H1 (cell line): ENCODE measurements at regions not wholly inside any gene's neighbourhood (a gene's known extent, or its start where the extent isn't known, plus 50 kb on each side); places are given as distances from the start of the nearest gene placed in this dataset.

Experiments
- CTCF ChIA-PET: fragments of 300-600 bp; sonication (Branson Sonifier 250); formaldehyde crosslinking; loops from one replicate; lab custom pipeline; 2021; ENCODE audit not compliant: partially characterized antibody; lab: Charles Lee
- POLR2A ChIA-PET: fragments of 300-600 bp; sonication (Branson Sonifier 250); formaldehyde crosslinking; loops from one replicate; lab custom pipeline; 2021; ENCODE audit warnings: inconsistent platforms; ENCODE audit not compliant: partially characterized antibody; lab: Charles Lee
- DNase-seq, 2 experiments: peaks; one replicate each; pipeline versions ENCODE4 v3.0.0 to v3.0.0-alpha.2; 2010 to 2022; ENCODE audit warnings: low spot score in 2 of 2, low read depth in 1 of 2, mixed read lengths in 1 of 2
- FAIRE-seq: peaks from 2 replicates; lab custom pipeline; 2011; peaks lifted over from hg19 to GRCh38; lab: Jason Lieb, UNC
- H2AFZ ChIP-seq: 2 replicates; pipeline ENCODE4 v1.8.1; 2012; ENCODE audit warnings: low read length, inconsistent platforms
- H2AK5ac ChIP-seq: 2 replicates; pipeline ENCODE4 v1.6.1; 2013; ENCODE audit warnings: low read depth, low read length
- H2BK120ac ChIP-seq: replicated peaks from 2 replicates; pipeline ENCODE3; 2013; ENCODE audit warnings: low read depth, low read length, inconsistent platforms
- H2BK12ac ChIP-seq: 2 replicates; pipeline ENCODE4 v1.6.1; 2013; ENCODE audit warnings: low read depth, low read length
- H2BK15ac ChIP-seq: 2 replicates; pipeline ENCODE4 v1.6.1; 2013; ENCODE audit warnings: low read length
- H2BK20ac ChIP-seq: 2 replicates; pipeline ENCODE4 v1.6.1; 2013; ENCODE audit warnings: low read length
- H2BK5ac ChIP-seq: 2 replicates; pipeline ENCODE4 v1.6.1; 2013; ENCODE audit warnings: low read depth, low read length
- H3K14ac ChIP-seq: 2 replicates; pipeline ENCODE4 v1.6.1; 2013; ENCODE audit warnings: inconsistent platforms; ENCODE audit not compliant: insufficient read length
- H3K18ac ChIP-seq: 2 replicates; pipeline ENCODE4 v1.6.1; 2013; ENCODE audit warnings: low read length; ENCODE audit errors: extremely low read depth
- H3K23ac ChIP-seq: 2 replicates; pipeline ENCODE4 v1.6.1; 2013; ENCODE audit warnings: inconsistent platforms; ENCODE audit not compliant: insufficient read length
- H3K23me2 ChIP-seq: 2 replicates; pipeline ENCODE4 v1.6.1; 2013; ENCODE audit warnings: low read depth, low read length
- H3K27ac ChIP-seq: 2 replicates; pipeline ENCODE4 v1.6.1; 2011; ENCODE audit warnings: low read depth, low read length, inconsistent platforms
- H3K27me3 ChIP-seq, 4 experiments: replicated peaks in 1 of 4; 1 replicate in 1 of 4; 2 replicates in 3 of 4; pipeline versions ENCODE4 v1.6.1 to v1.8.1; 2011 to 2013; ENCODE audit warnings: low read length in 3 of 4, mild to moderate bottlenecking in 3 of 4, inconsistent platforms in 2 of 4, mixed read lengths in 2 of 4, moderate library complexity in 1 of 4; ENCODE audit not compliant: control insufficient read depth in 3 of 4, insufficient read depth in 3 of 4; ENCODE audit errors: extremely low read depth in 1 of 4
- H3K36me3 ChIP-seq, 4 experiments: 2 replicates each; pipeline versions ENCODE4 v1.6.1 to v1.8.1; 2011 to 2013; ENCODE audit warnings: mild to moderate bottlenecking in 4 of 4, low read length in 3 of 4, moderate library complexity in 2 of 4, control low read depth in 1 of 4, inconsistent platforms in 1 of 4; ENCODE audit not compliant: insufficient read depth in 4 of 4, control insufficient read depth in 2 of 4
- H3K4ac ChIP-seq: replicated peaks from 2 replicates; pipeline ENCODE3; 2013; ENCODE audit warnings: low read length, low read depth, mixed read lengths, inconsistent platforms; ENCODE audit not compliant: insufficient read length
- H3K4me1 ChIP-seq, 4 experiments: replicated peaks in 1 of 4; 1 replicate in 1 of 4; 2 replicates in 3 of 4; pipeline versions ENCODE4 v1.6.1 to v1.8.1; 2011 to 2013; ENCODE audit warnings: low read length in 3 of 4, inconsistent platforms in 2 of 4, mixed read lengths in 1 of 4; ENCODE audit not compliant: insufficient read depth in 4 of 4, control insufficient read depth in 3 of 4
- H3K4me2 ChIP-seq, 2 experiments: 2 replicates each; pipeline versions ENCODE4 v1.6.1 to v1.8.1; 2011 to 2013; ENCODE audit warnings: low read depth in 2 of 2, low read length in 2 of 2, control low read depth in 1 of 2, inconsistent platforms in 1 of 2, mild to moderate bottlenecking in 1 of 2; ENCODE audit not compliant: insufficient read depth in 1 of 2
- H3K4me3 ChIP-seq, 4 experiments: fragments of 200-600, 300-600 bp in 1 of 4; sonication (generic), shearing (Covaris generic), sonication (Bioruptor Twin) in 1 of 4; 2 replicates each; pipeline versions ENCODE4 v1.5.1 to v1.8.1; 2011 to 2016; ENCODE audit warnings: low read length in 4 of 4, low read depth in 3 of 4, control low read depth in 2 of 4, inconsistent platforms in 2 of 4, mild to moderate bottlenecking in 2 of 4, mixed read lengths in 1 of 4, moderate library complexity in 1 of 4; ENCODE audit not compliant: insufficient read depth in 2 of 4; ENCODE audit errors: extremely low read depth in 1 of 4
- H3K56ac ChIP-seq: replicated peaks from 2 replicates; pipeline ENCODE3; 2013; ENCODE audit warnings: low read depth, mild to moderate bottlenecking, mixed read lengths, low read length, inconsistent platforms; ENCODE audit not compliant: insufficient read length
- H3K79me1 ChIP-seq: 2 replicates; pipeline ENCODE4 v1.6.1; 2013; ENCODE audit warnings: low read depth, low read length, control low read depth
- H3K79me2 ChIP-seq, 2 experiments: 2 replicates each; pipeline versions ENCODE4 v1.6.1 to v1.8.1; 2012 to 2013; ENCODE audit warnings: low read length in 2 of 2, mild to moderate bottlenecking in 2 of 2, inconsistent platforms in 1 of 2; ENCODE audit not compliant: insufficient read depth in 2 of 2, control insufficient read depth in 1 of 2
- H3K9ac ChIP-seq, 4 experiments: replicated peaks in 1 of 4; 1 replicate in 1 of 4; 2 replicates in 3 of 4; pipeline versions ENCODE4 v1.6.1 to v1.8.1; 2011 to 2013; ENCODE audit warnings: low read depth in 3 of 4, low read length in 3 of 4, control low read depth in 2 of 4, mild to moderate bottlenecking in 2 of 4, moderate library complexity in 2 of 4, inconsistent platforms in 1 of 4; ENCODE audit errors: extremely low read depth in 1 of 4
- H3K9me3 ChIP-seq, 2 experiments: 2 replicates each; pipeline versions ENCODE4 v1.6.1 to v1.8.1; 2012 to 2013; ENCODE audit warnings: mild to moderate bottlenecking in 2 of 2, moderate library complexity in 2 of 2, control low read depth in 1 of 2, inconsistent platforms in 1 of 2, low read depth in 1 of 2, low read length in 1 of 2, mixed read lengths in 1 of 2; ENCODE audit not compliant: insufficient read depth in 2 of 2
- H4K20me1 ChIP-seq, 2 experiments: replicated peaks in 1 of 2; 2 replicates each; pipeline versions ENCODE3 to v1.8.1; 2011 to 2013; ENCODE audit warnings: inconsistent platforms in 2 of 2, low read length in 2 of 2, mild to moderate bottlenecking in 1 of 2; ENCODE audit not compliant: insufficient read depth in 2 of 2, control insufficient read depth in 1 of 2
- H4K5ac ChIP-seq: 2 replicates; pipeline ENCODE4 v1.6.1; 2013; ENCODE audit warnings: low read length, low read depth, mixed read lengths, inconsistent platforms; ENCODE audit not compliant: insufficient read length
- H4K8ac ChIP-seq: 2 replicates; pipeline ENCODE4 v1.8.0; 2013; ENCODE audit warnings: mild to moderate bottlenecking, moderate library complexity, low read length, inconsistent platforms; ENCODE audit not compliant: insufficient read depth; ENCODE audit errors: extremely low read depth
- H4K91ac ChIP-seq: replicated peaks from 2 replicates; pipeline ENCODE3; 2013; ENCODE audit warnings: low read length, mixed read lengths, inconsistent platforms; ENCODE audit not compliant: insufficient read length
- ATF2 ChIP-seq: IDR thresholded peaks from 2 replicates; pipeline ENCODE4 v1.6.1; 2012; ENCODE audit warnings: low read length, inconsistent platforms
- POLR2AphosphoS5 ChIP-seq: IDR thresholded peaks from 2 replicates; pipeline ENCODE4 v1.6.1; 2011; ENCODE audit warnings: low read depth, low read length
- RFX5 ChIP-seq: IDR thresholded peaks from 2 replicates; pipeline ENCODE4 v1.6.1; 2011; ENCODE audit warnings: low read depth, low read length, improper control_type of control experiment, borderline replicate concordance
- TCF12 ChIP-seq: IDR thresholded peaks from 2 replicates; pipeline ENCODE4 v1.6.1; 2011; ENCODE audit warnings: low read depth, mild to moderate bottlenecking, low read length
- WGBS, 2 experiments: shearing (Covaris generic) in 1 of 2; methylation state at CpG; one replicate each; pipeline versions ENCODE4 v1.1.6 to v1.1.7; 2013 to 2015; ENCODE audit warnings: low lambda C conversion rate in 2 of 2, mixed read lengths in 2 of 2, inconsistent platforms in 1 of 2, low coverage in 1 of 2, missing lambda C conversion rate in 1 of 2; ENCODE audit not compliant: insufficient replicate concordance in 2 of 2, insufficient coverage in 1 of 2, insufficient read length in 1 of 2; ENCODE audit errors: extremely low coverage in 1 of 2, missing lambda C conversion rate in 1 of 2; 5-methylcytosine and 5-hydroxymethylcytosine counted together
- TF ChIP-seq, protein P1 (sequence below): IDR thresholded peaks from 2 replicates; pipeline ENCODE4 v1.6.1; 2012; ENCODE audit warnings: inconsistent platforms

DNA sequence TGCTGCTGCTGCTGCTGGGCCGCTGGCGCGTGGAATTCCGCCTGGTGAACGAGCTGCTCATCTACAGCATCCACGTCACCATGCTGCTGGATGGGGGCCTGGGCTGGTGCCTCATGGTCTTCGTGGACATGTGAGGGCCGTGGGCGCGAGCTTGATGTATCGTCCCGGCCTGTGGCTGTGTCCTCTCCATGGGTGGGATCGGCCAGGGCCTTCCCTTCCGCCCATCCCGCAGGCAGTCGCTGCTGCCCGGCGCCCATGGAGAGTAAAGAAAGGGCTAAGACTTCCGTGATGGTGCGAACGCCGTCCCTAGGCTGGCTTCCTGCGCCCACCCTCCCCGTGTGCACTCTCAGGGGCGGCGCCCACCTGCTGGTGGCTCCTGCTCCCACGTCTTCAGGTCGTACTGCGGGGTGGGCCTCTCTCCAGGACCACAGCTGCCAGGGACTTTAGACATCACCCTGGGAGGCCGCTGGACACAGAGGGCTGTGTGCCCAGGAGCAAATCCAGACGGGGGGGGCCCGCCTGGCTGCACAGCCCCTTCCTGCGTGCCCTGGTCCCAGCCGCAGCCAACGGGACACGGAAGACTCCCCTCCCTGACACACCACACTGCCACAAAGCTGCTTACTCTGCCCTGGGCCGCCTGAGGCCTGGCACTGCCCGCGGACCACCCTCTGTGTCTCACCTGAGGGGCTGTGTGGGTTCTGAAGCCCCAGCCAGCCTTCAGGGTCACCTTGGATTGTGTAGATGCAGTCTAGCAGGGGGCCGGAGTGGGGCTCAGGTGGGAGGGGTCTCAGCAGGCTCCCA, 167.5 kb downstream of the SEPTIN7 start:
- Histone ChIP-seq H2BK20ac (no peak overlapping the region), H3K23me2 (no peaks in the 10 kb centered on the region), H3K9me3 (peaks cover 0 to 10% of the 10 kb centered on the region in 2 experiments; a peak in 2 of 4 replicates), H2AK5ac (no peak overlapping the region), H4K8ac (no peak overlapping the region), H3K79me1 (no peaks in the 10 kb centered on the region), H3K4me3 (no peak overlapping the region), H2BK120ac (no peak overlapping the region), H2BK15ac (no peak overlapping the region; the same call in 1 of the 2 replicates), H3K9ac (no peak overlapping the region), H2BK12ac (no peak overlapping the region), H3K14ac (no peak overlapping the region), H2BK5ac (no peak overlapping the region), H3K27me3 (no peaks in the 10 kb centered on the region; a peak in 1 of 7 replicates), H3K4ac (no peak overlapping the region), H3K23ac (no peak overlapping the region), H3K56ac (no peak overlapping the region), H4K91ac (no peak overlapping the region), H3K18ac (peak overlapping the region; percentile 7; the same call in 1 of the 2 replicates), H3K4me2 (no peak overlapping the region), H3K27ac (no peak overlapping the region), H3K36me3 (no peaks in the 10 kb centered on the region), H2AFZ (peak overlapping the region; percentile 89; the same call in 1 of the 2 replicates), H3K79me2 (no peaks in the 10 kb centered on the region), H3K4me1 (no peaks in the 10 kb centered on the region; a peak in 1 of 7 replicates), H4K5ac (no peak overlapping the region), H4K20me1 (no peaks in the 10 kb centered on the region)
- no peak for DNase-seq
- POLR2A ChIA-PET, result no interaction called here
- 93% methylated on average over 39 of the region's 40 CpGs; no CpG with 5 or more reads in 1 of the 2 experiments for WGBS, 2 experiments
- no peak for TF ChIP-seq ATF2
- TF ChIP-seq RFX5, result no peak
- TF ChIP-seq, protein P1, sequence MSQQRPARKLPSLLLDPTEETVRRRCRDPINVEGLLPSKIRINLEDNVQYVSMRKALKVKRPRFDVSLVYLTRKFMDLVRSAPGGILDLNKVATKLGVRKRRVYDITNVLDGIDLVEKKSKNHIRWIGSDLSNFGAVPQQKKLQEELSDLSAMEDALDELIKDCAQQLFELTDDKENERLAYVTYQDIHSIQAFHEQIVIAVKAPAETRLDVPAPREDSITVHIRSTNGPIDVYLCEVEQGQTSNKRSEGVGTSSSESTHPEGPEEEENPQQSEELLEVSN, result no peak
- TF ChIP-seq POLR2AphosphoS5, result no peak
- TF ChIP-seq TCF12, result no peak
- no peak for FAIRE-seq
- CTCF ChIA-PET, result interaction anchor here (1.2 to 1.6 kb wide), 3 partner anchors 49 to 52 kb away, joined by 3 read pairs; no protein-coding TSS in a partner anchor
